GM12878 (cell line): ENCODE measurements at regions not wholly inside any gene's neighbourhood (a gene's known extent, or its start where the extent isn't known, plus 50 kb on each side); places are given as distances from the start of the nearest gene placed in this dataset.

Experiments
- ATAC-seq: fragments of 200-7000 bp; cut with Tn5 transposase; 3 replicates; pipeline ENCODE4 v1.9.1; 2020; ENCODE audit warnings: mild to moderate bottlenecking, moderate library complexity
- BruUV-seq: library from RNA; stranded (reverse); fragments of 400-500 nt; replicated peaks from 2 replicates; lab custom pipeline; 2021; lab: Mats Ljungman, UMichigan
- CTCF ChIA-PET: fragments of 300-600 bp; sonication (Branson Sonifier 250); formaldehyde crosslinking; extraction: SDS; loops from one replicate; lab custom pipeline; 2021; ENCODE audit warnings: inconsistent platforms; lab: Yijun Ruan, JAX
- POLR2A ChIA-PET: fragments of 350-600 bp; formaldehyde crosslinking; extraction: SDS; loops from one replicate; lab custom pipeline; 2021; ENCODE audit warnings: inconsistent platforms; lab: Charles Lee
- RAD21 ChIA-PET: fragments of 300-600 bp; sonication (Branson Sonifier 250); formaldehyde crosslinking; loops from one replicate; lab custom pipeline; 2023; ENCODE audit warnings: antibody characterized with exemption; ENCODE audit not compliant: unreplicated experiment; lab: Charles Lee
- SMC1A ChIA-PET: fragments of 300-600 bp; sonication (Branson Sonifier 250); formaldehyde crosslinking; loops from one replicate; lab custom pipeline; 2023; ENCODE audit not compliant: unreplicated experiment, uncharacterized antibody; lab: Charles Lee
- DNase-seq: peaks from one replicate; pipeline ENCODE4 v3.0.0-alpha.2; 2011; ENCODE audit warnings: low read depth, low spot score
- FAIRE-seq: peaks from 3 replicates; lab custom pipeline; 2011; peaks lifted over from hg19 to GRCh38; lab: Jason Lieb, UNC
- H2AFZ ChIP-seq: 2 replicates; pipeline ENCODE4 v1.6.0; 2011; ENCODE audit warnings: low read depth, low read length, control low read depth; ENCODE audit not compliant: control insufficient read depth
- H3K27ac ChIP-seq: 2 replicates; pipeline ENCODE4 v1.5.1; 2011; ENCODE audit warnings: control low read depth; ENCODE audit not compliant: control insufficient read depth, insufficient read depth
- H3K27me3 ChIP-seq, 2 experiments: replicated peaks in 1 of 2; 2 replicates each; pipeline versions ENCODE4 v1.6.0 to v1.6.1; 2011; ENCODE audit warnings: low read length in 1 of 2; ENCODE audit not compliant: control insufficient read depth in 2 of 2, insufficient read depth in 2 of 2
- H3K36me3 ChIP-seq, 2 experiments: 2 replicates each; pipeline ENCODE4 v1.5.1; 2011; ENCODE audit warnings: low read length in 1 of 2; ENCODE audit not compliant: control insufficient read depth in 2 of 2, insufficient read depth in 2 of 2
- H3K4me1 ChIP-seq: 2 replicates; pipeline ENCODE4 v1.6.1; 2011; ENCODE audit warnings: mild to moderate bottlenecking, low read length, moderate library complexity, mixed read lengths; ENCODE audit not compliant: control insufficient read depth, insufficient read depth
- H3K4me2 ChIP-seq: 2 replicates; pipeline ENCODE4 v1.6.0; 2011; ENCODE audit warnings: control low read depth; ENCODE audit not compliant: control insufficient read depth, insufficient read depth
- H3K4me3 ChIP-seq: fragments of 200-600 bp; sonication (generic); 2 replicates; pipeline ENCODE4 v1.5.1; 2016
- H3K79me2 ChIP-seq: 2 replicates; pipeline ENCODE4 v1.6.0; 2011; ENCODE audit warnings: low read length; ENCODE audit not compliant: control insufficient read depth, insufficient read depth
- H3K9ac ChIP-seq: 2 replicates; pipeline ENCODE4 v1.8.0; 2011; ENCODE audit warnings: low read length, control low read depth, mixed read lengths; ENCODE audit not compliant: control insufficient read depth, insufficient read depth
- H3K9me3 ChIP-seq: replicated peaks from 3 replicates; pipeline ENCODE4 v1.5.1; 2011; ENCODE audit warnings: mild to moderate bottlenecking, low read length; ENCODE audit not compliant: control insufficient read depth, insufficient read depth
- H4K20me1 ChIP-seq: 2 replicates; pipeline ENCODE4 v1.6.0; 2011; ENCODE audit not compliant: control insufficient read depth, insufficient read depth
- MEF2B ChIP-seq: fragments of 450-650 bp; IDR thresholded peaks from 2 replicates; pipeline ENCODE4 v1.6.1; 2018; ENCODE audit warnings: mild to moderate bottlenecking, moderate library complexity; ENCODE audit not compliant: partially characterized antibody, poor library complexity, severe bottlenecking
- NRF1 ChIP-seq: conservative IDR thresholded peaks from 2 replicates; pipeline ENCODE4 v1.6.1; 2011; ENCODE audit warnings: mild to moderate bottlenecking, low read depth, low read length, improper control_type of control experiment
- TARDBP ChIP-seq: IDR thresholded peaks from 2 replicates; pipeline ENCODE4 v1.6.1; 2016; ENCODE audit warnings: borderline replicate concordance
- ZBED1 ChIP-seq: IDR thresholded peaks from 2 replicates; pipeline ENCODE4 v1.6.1; 2016; ENCODE audit warnings: borderline replicate concordance
- ZNF24 ChIP-seq: fragments of 450-650 bp; IDR thresholded peaks from 2 replicates; pipeline ENCODE4 v1.6.1; 2017; ENCODE audit warnings: antibody characterized with exemption, mild to moderate bottlenecking
- ZZZ3 ChIP-seq: IDR thresholded peaks from 2 replicates; pipeline ENCODE4 v1.6.1; 2011; ENCODE audit warnings: low read depth; ENCODE audit not compliant: control insufficient read depth, insufficient read length
- WGBS: methylation state at CpG from one replicate; pipeline ENCODE4 v1.1.6; 2016; ENCODE audit warnings: low lambda C conversion rate; ENCODE audit not compliant: insufficient replicate concordance, insufficient coverage; ENCODE audit errors: missing lambda C conversion rate; 5-methylcytosine and 5-hydroxymethylcytosine counted together
- in situ Hi-C: fragments of 300-500 bp; cut with MboI; formaldehyde crosslinking; loops from 9 replicates; pipeline ENCODE4 v1.14.3; 2018; ENCODE audit warnings: mixed read lengths
- intact Hi-C: fragments of 100-400 bp; cut with micrococcal nuclease; formaldehyde crosslinking; loops from one replicate; pipeline ENCODE4 v1.14.2; 2022; ENCODE audit not compliant: unreplicated experiment
- TF ChIP-seq, protein P1 (sequence below): fragments of 450-650 bp; IDR thresholded peaks from 2 replicates; pipeline ENCODE4 v1.6.1; 2017; ENCODE audit warnings: antibody characterized with exemption, mild to moderate bottlenecking, moderate library complexity

DNA sequence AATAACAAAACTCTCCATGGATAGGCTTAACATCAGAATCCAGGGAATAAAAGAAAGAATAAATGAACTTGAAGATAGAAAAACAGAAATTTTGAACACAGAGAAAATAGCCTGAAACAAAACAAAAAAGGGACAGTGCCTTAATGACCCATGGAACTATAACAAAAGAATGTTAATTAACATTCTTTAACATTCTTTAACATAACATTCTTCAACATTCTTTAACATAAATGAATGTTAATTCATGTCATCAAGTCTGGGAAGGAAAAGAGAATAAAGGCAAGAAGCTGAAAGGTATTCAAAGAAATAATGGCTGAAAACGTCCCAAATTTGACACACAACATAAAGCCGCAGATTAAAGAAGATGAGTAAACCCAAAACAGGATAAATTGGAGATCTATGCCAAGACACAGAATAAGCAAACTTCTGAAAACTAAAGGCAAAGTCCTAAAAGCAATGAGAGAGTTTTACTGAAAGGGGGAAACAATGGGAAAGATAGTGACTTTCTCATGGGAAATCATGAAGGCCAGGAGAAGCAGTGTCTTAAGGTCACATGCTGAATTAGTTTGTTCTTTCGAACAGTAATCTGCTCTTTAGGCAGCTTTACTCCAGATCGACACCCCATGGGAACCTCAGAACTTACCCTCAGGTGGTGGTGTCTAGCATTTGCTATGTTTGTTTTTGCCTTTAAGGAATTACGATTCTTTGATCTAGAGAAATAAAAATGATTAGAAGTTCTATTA lies 483.0 kb downstream of the KDM4C start:
- TF ChIP-seq NRF1 (no peak), ZNF24 (no peak), ZBED1 (no peak), TARDBP (no peak), MEF2B (no peak), ZZZ3 (no peak)
- TF ChIP-seq, protein P1, sequence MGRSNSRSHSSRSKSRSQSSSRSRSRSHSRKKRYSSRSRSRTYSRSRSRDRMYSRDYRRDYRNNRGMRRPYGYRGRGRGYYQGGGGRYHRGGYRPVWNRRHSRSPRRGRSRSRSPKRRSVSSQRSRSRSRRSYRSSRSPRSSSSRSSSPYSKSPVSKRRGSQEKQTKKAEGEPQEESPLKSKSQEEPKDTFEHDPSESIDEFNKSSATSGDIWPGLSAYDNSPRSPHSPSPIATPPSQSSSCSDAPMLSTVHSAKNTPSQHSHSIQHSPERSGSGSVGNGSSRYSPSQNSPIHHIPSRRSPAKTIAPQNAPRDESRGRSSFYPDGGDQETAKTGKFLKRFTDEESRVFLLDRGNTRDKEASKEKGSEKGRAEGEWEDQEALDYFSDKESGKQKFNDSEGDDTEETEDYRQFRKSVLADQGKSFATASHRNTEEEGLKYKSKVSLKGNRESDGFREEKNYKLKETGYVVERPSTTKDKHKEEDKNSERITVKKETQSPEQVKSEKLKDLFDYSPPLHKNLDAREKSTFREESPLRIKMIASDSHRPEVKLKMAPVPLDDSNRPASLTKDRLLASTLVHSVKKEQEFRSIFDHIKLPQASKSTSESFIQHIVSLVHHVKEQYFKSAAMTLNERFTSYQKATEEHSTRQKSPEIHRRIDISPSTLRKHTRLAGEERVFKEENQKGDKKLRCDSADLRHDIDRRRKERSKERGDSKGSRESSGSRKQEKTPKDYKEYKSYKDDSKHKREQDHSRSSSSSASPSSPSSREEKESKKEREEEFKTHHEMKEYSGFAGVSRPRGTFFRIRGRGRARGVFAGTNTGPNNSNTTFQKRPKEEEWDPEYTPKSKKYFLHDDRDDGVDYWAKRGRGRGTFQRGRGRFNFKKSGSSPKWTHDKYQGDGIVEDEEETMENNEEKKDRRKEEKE = no peak
- Histone ChIP-seq H4K20me1 (no peaks in the 10 kb centered on the region), H3K27ac (no peak overlapping the region), H3K4me3 (no peak overlapping the region), H3K36me3 (no peaks in the 10 kb centered on the region), H3K4me2 (no peak overlapping the region), H3K9me3 (no peaks in the 10 kb centered on the region), H3K9ac (no peak overlapping the region), H3K79me2 (no peaks in the 10 kb centered on the region), H3K4me1 (no peaks in the 10 kb centered on the region), H3K27me3 (no peaks in the 10 kb centered on the region), H2AFZ (no peak overlapping the region)
- POLR2A ChIA-PET = no interaction called here
- no peak for DNase-seq
- no TSS peak for BruUV-seq
- SMC1A ChIA-PET = interaction anchor here (0.7 kb wide), 1 partner anchor 491 kb away, joined by 3 read pairs; no protein-coding TSS in a partner anchor
- RAD21 ChIA-PET = no interaction called here
- 23% methylated on average over 5 of the region's 5 CpGs for WGBS
- in situ Hi-C loops = no loop called here
- no peak for FAIRE-seq
- CTCF ChIA-PET = interaction anchor here (0.7 kb wide), 1 partner anchor 146 kb away, joined by 5 read pairs; no protein-coding TSS in a partner anchor
- no peak for ATAC-seq
- intact Hi-C loops = no loop called here
